ENCODE measurements at regions not wholly inside any gene's neighbourhood (a gene's known extent, or its start where the extent isn't known, plus 50 kb on each side); places are given as distances from the start of the nearest gene placed in this dataset.

DNA sequence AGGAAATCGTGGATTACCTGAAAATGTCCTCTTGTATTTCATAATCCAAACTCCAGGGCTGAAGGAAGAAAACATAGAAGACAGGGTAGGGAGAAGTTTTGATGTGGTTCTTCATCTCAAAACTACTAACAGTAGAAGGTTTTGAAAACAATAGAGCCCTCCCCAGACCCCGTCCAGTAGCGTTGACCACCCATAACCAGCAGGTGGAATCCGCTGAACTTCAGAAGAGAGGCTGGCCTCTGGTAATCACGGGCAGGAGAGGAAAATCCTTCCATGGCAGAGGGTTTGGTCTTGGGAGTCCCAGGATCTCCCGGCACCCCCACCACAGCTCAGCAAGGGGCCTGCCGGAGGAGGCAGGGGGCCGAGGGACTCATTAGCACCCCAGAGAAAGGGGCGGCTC is 333.4 kb upstream of the RNF32 start:
- TF ChIP-seq, protein P1, sequence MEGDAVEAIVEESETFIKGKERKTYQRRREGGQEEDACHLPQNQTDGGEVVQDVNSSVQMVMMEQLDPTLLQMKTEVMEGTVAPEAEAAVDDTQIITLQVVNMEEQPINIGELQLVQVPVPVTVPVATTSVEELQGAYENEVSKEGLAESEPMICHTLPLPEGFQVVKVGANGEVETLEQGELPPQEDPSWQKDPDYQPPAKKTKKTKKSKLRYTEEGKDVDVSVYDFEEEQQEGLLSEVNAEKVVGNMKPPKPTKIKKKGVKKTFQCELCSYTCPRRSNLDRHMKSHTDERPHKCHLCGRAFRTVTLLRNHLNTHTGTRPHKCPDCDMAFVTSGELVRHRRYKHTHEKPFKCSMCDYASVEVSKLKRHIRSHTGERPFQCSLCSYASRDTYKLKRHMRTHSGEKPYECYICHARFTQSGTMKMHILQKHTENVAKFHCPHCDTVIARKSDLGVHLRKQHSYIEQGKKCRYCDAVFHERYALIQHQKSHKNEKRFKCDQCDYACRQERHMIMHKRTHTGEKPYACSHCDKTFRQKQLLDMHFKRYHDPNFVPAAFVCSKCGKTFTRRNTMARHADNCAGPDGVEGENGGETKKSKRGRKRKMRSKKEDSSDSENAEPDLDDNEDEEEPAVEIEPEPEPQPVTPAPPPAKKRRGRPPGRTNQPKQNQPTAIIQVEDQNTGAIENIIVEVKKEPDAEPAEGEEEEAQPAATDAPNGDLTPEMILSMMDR (conservative IDR thresholded peaks at IDR 0.05; ENCODE audit: control insufficient read depth, insufficient read depth, low read depth, low read length) = no peak
- H3K4me3 ChIP-seq (ENCODE audit: control insufficient read depth, low read depth, low read length) = no peak overlapping the region
- no peak for DNase-seq (ENCODE audit: low read depth)

DNA sequence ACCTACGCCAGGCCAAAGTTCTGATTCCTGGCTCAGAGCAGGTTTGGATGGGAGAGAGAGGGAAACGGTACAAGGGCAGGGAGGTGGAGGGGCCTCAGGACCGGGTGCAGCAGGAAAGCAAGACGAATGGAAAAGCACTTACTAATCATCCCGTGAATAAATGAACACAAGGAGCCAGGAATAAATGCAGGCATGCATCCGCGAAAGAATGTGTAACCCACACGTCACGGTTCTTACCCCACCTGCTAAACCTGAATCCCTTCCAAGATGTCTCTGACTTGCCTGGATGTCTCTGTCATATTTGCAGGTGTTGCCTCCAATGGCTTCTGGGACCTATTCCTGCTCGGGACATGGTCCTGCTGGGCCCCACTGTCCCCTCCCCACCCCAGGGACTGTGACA is 335.2 kb upstream of the RNF32 start:
- no peak for DNase-seq (ENCODE audit: low read depth)
- TF ChIP-seq, protein P1 (conservative IDR thresholded peaks at IDR 0.05; ENCODE audit: control insufficient read depth, insufficient read depth, low read depth, low read length) = no peak
- no peak overlapping the region for H3K4me3 ChIP-seq (ENCODE audit: control insufficient read depth, low read depth, low read length)

DNA sequence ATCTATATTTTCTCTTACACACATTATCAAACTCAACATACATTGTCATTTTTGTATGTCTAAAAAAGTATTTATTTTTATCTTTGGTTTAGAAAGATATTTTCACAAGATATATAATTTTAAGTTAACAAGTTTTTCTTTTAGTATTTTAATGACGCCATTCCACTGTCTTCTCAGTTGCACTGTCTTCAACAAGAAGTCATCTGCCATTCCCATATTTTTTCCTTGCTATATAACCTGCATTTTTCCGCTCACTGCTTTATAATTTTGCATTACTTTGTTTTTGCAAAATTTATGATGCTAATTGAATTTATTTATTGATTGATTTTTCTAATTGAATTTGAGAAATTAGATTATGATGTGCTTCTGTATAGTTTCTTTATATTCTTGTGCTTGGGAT is 357.8 kb upstream of the RNF32 start:
- H3K4me3 ChIP-seq (ENCODE audit: control insufficient read depth, low read depth, low read length) = no peak overlapping the region
- TF ChIP-seq, protein P1 (conservative IDR thresholded peaks at IDR 0.05; ENCODE audit: control insufficient read depth, insufficient read depth, low read depth, low read length) = no peak
- no peak for DNase-seq (ENCODE audit: low read depth)

DNA sequence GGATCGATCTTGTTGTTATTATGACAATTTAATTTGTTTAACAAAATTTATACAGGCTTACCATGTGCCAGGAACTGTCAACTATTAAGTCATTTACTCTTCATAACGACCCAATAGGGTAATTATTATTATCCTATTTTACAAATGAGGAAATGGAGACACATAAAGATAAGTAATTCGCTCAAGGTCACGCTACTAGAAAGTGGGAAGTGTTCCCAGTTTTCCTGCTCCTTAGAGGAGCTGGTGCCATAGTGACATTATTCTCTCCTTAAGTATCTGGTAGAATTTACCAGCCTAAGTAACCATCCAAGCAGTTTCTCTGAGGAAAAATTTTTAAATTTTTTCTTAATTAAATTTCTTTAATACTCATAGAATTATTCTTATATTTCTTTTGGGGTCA is 360.9 kb upstream of the RNF32 start:
- DNase-seq (ENCODE audit: low read depth) = no peak
- no peak overlapping the region for H3K4me3 ChIP-seq (ENCODE audit: control insufficient read depth, low read depth, low read length)
- TF ChIP-seq, protein P1 (conservative IDR thresholded peaks at IDR 0.05; ENCODE audit: control insufficient read depth, insufficient read depth, low read depth, low read length) = no peak

DNA sequence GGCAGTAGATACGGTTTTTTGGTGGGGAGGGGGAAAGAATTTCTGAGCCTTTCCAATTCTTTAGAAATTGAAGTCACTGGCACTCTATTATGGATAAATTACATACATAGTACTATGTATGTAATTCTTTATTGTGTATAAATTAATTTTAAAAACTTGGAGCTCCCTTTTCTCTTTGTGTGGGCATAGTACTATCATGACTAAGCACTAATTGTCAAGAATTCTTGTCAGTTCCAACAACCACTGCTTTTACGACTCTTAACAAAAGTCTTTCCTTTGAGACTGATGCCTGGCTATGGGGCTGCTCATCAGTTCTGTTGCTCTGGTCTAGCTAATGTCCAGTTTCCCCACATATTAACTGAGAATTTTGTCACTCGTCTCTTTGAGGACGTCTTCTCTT is 365.3 kb upstream of the RNF32 start:
- no peak for DNase-seq (ENCODE audit: low read depth)
- no peak overlapping the region for H3K4me3 ChIP-seq (ENCODE audit: control insufficient read depth, low read depth, low read length)
- TF ChIP-seq, protein P1 (conservative IDR thresholded peaks at IDR 0.05; ENCODE audit: control insufficient read depth, insufficient read depth, low read depth, low read length) = no peak

DNA sequence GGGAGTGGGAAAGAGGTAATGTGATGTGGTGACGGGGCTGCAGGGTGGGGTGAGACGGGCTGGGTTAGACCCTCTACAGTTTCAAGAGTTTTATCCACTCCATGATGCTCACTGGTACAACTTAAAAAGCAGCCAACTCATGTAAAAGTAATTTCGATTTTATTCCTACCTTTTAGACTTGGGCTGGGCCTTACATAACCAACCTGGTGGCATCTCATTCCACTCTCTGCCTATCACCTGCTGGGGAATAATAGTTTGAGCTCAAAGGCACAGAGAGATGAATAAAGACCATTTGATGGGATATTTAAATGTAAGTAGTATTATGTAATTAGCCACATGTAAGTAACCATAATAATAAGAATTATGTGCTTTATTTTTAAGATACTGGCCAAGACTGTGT is 366.0 kb upstream of the RNF32 start:
- DNase-seq (ENCODE audit: low read depth) = no peak
- TF ChIP-seq, protein P1 (conservative IDR thresholded peaks at IDR 0.05; ENCODE audit: control insufficient read depth, insufficient read depth, low read depth, low read length) = no peak
- H3K4me3 ChIP-seq (ENCODE audit: control insufficient read depth, low read depth, low read length) = no peak overlapping the region

DNA sequence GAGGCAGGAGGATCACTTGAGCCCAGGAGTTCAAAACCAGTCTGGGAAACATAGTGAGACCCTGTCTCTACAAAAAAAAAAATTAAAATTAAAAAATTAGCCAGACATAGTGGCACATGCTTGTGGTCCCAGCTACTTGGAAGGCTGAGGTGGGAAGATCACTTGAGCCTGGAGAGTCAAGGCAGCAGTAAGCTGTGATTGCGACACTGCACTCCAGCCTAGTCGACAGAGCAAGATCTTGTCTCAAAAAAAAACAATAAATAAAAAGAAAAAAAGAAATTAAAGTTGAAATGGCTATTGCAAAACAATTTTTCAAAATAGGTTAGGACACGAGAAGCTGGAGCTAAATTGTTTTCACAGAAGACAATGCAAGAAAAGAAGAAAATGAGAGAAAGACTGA is 379.0 kb upstream of the RNF32 start:
- H3K4me3 ChIP-seq (ENCODE audit: control insufficient read depth, low read depth, low read length) = no peak overlapping the region
- TF ChIP-seq, protein P1 (conservative IDR thresholded peaks at IDR 0.05; ENCODE audit: control insufficient read depth, insufficient read depth, low read depth, low read length) = no peak

More for the DNA sequence above, 379.0 kb upstream of the RNF32 start:
- no peak for DNase-seq (ENCODE audit: low read depth)
